ENCODE measurements at regions not wholly inside any gene's neighbourhood (a gene's known extent, or its start where the extent isn't known, plus 50 kb on each side); places are given as distances from the start of the nearest gene placed in this dataset.

DNA sequence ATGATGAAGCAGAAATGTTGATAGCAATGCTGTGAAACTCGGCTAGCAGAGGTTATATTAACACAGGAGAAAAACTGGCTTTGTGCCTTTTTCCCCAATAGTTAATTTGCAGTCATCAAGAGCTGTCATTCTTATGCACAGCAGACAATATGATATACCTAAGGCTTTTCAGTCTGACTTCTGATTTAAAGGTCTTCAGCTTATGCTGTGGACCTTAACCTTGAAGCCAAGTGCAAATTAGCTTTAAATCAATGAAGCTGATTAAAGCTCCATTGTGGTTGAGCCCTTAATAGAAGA, 171.6 kb upstream of the ID4 start:
- Histone ChIP-seq H3K4me2 (ENCODE audit: low read length) (no peak overlapping the region), H3F3A (ENCODE audit: low read length, unreplicated experiment) (no peaks in the 10 kb centered on the region), H3K36me3 (ENCODE audit: low read depth, low read length) (no peaks in the 10 kb centered on the region), H3K9me2 (replicated peaks; ENCODE audit: low read length) (no peaks in the 10 kb centered on the region), H3K4me3 (ENCODE audit: low read length) (no peak overlapping the region), H3K9ac (ENCODE audit: low read length) (no peak overlapping the region), H4K20me1 (ENCODE audit: low read length) (no peaks in the 10 kb centered on the region), H3K27ac (ENCODE audit: low read length) (no peak overlapping the region), H3K9me3 (ENCODE audit: low read length) (no peaks in the 10 kb centered on the region), H3K79me2 (ENCODE audit: low read length) (no peaks in the 10 kb centered on the region), H3K27me3 (ENCODE audit: low read length) (no peaks in the 10 kb centered on the region), H3K4me1 (ENCODE audit: insufficient read depth, low read length) (peaks cover 19% of the 10 kb centered on the region; the same call in 1 of the 2 replicates), H2AFZ (ENCODE audit: low read length) (0 out of 2 replicates have a peak overlapping the region, but pooled peaks have one; percentile 4)
- intact Hi-C loops (cut with micrococcal nuclease): no loop called here
- no peak for ATAC-seq
- TF ChIP-seq, protein P1, sequence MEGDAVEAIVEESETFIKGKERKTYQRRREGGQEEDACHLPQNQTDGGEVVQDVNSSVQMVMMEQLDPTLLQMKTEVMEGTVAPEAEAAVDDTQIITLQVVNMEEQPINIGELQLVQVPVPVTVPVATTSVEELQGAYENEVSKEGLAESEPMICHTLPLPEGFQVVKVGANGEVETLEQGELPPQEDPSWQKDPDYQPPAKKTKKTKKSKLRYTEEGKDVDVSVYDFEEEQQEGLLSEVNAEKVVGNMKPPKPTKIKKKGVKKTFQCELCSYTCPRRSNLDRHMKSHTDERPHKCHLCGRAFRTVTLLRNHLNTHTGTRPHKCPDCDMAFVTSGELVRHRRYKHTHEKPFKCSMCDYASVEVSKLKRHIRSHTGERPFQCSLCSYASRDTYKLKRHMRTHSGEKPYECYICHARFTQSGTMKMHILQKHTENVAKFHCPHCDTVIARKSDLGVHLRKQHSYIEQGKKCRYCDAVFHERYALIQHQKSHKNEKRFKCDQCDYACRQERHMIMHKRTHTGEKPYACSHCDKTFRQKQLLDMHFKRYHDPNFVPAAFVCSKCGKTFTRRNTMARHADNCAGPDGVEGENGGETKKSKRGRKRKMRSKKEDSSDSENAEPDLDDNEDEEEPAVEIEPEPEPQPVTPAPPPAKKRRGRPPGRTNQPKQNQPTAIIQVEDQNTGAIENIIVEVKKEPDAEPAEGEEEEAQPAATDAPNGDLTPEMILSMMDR (conservative IDR thresholded peaks at IDR 0.05; ENCODE audit: low read depth, low read length): no peak
- no peak for TF ChIP-seq EZH2phosphoT487 (IDR thresholded peaks at IDR 0.05; ENCODE audit: borderline replicate concordance, low read length)
- no peak for TF ChIP-seq EZH2 (IDR thresholded peaks at IDR 0.05; ENCODE audit: low read length, unreplicated experiment)
- POLR2A ChIA-PET (ENCODE audit: unreplicated experiment): no interaction called here
- CTCF ChIA-PET: no interaction called here
- DNase-seq: no peak
- BruUV-seq (replicated peaks): no TSS peak

DNA sequence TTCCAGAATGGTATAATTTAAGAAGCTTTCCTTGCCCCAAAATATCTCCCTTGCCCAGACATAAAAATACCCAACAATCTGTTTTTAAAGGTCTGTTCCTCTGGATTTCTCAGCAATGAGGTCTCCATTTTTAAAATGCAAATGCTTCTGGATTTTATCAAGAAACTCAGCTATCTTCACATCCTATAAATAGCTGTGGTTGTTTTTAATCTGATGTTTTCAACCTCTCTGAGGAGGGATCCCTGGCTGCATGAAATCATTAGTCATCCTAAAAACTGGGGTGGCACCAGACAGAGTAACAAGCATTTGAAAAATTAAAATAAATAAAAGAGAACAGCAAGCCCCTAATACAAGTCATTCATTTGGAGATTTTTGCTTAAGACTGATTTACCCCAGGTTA, 168.5 kb upstream of the ID4 start:
- no peak overlapping the region for H2AFZ ChIP-seq (ENCODE audit: low read length)
- no peaks in the 10 kb centered on the region for H3K9me2 ChIP-seq (replicated peaks; ENCODE audit: low read length)
- H3K27me3 ChIP-seq (ENCODE audit: low read length): no peaks in the 10 kb centered on the region
- ChIA-PET POLR2A (ENCODE audit: unreplicated experiment) (no interaction called here), CTCF (no interaction called here)
- 0 out of 2 replicates have a peak overlapping the region, but pooled peaks have one; percentile 8 for H3K4me2 ChIP-seq (ENCODE audit: low read length)
- TF ChIP-seq, protein P1 (conservative IDR thresholded peaks at IDR 0.05; ENCODE audit: low read depth, low read length): no peak
- TF ChIP-seq EZH2 (IDR thresholded peaks at IDR 0.05; ENCODE audit: low read length, unreplicated experiment): no peak
- TF ChIP-seq EZH2phosphoT487 (IDR thresholded peaks at IDR 0.05; ENCODE audit: borderline replicate concordance, low read length): no peak
- H3F3A ChIP-seq (ENCODE audit: low read length, unreplicated experiment): no peaks in the 10 kb centered on the region
- no peak overlapping the region for H3K4me3 ChIP-seq (ENCODE audit: low read length)
- ATAC-seq (no peak), DNase-seq (no peak)
- no peaks in the 10 kb centered on the region for H3K79me2 ChIP-seq (ENCODE audit: low read length)
- BruUV-seq (replicated peaks): no TSS peak
- H4K20me1 ChIP-seq (ENCODE audit: low read length): no peaks in the 10 kb centered on the region
- H3K9me3 ChIP-seq (ENCODE audit: low read length): no peaks in the 10 kb centered on the region
- H3K36me3 ChIP-seq (ENCODE audit: low read depth, low read length): no peaks in the 10 kb centered on the region
- no peak overlapping the region for H3K9ac ChIP-seq (ENCODE audit: low read length)
- peaks cover 8% of the 10 kb centered on the region; the same call in 1 of the 2 replicates for H3K4me1 ChIP-seq (ENCODE audit: insufficient read depth, low read length)
- intact Hi-C loops (cut with micrococcal nuclease): no loop called here
- no peak overlapping the region for H3K27ac ChIP-seq (ENCODE audit: low read length)

DNA sequence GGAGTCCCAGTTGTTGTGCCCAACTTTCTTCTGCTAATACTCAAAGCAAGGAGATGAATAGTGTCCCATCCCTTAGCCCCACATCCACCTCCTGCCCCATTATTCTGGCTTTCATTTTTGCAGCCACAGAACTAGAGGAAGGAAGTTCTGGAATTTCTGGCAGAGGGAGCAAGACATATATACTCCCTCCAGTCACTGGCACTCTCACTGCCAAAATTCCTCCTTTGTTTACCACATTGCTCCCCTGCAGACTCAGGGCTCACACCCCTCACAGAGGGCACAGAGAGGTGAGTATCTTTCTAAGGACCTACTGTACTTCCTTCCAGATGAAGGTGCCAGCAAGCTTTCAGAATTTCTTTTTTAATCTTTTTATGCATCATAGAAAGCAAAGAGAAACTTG, 168.0 kb upstream of the ID4 start:
- H3K36me3 ChIP-seq (ENCODE audit: low read depth, low read length): no peaks in the 10 kb centered on the region
- intact Hi-C loops (cut with micrococcal nuclease): no loop called here
- H3K9me2 ChIP-seq (replicated peaks; ENCODE audit: low read length): no peaks in the 10 kb centered on the region
- no peaks in the 10 kb centered on the region for H3K27me3 ChIP-seq (ENCODE audit: low read length)
- no peaks in the 10 kb centered on the region for H3F3A ChIP-seq (ENCODE audit: low read length, unreplicated experiment)
- H3K4me2 ChIP-seq (ENCODE audit: low read length): 0 out of 2 replicates have a peak overlapping the region, but pooled peaks have one; percentile 8
- BruUV-seq (replicated peaks): no TSS peak
- H3K4me3 ChIP-seq (ENCODE audit: low read length): no peak overlapping the region
- no peak overlapping the region for H3K27ac ChIP-seq (ENCODE audit: low read length)
- ChIA-PET CTCF (no interaction called here), POLR2A (ENCODE audit: unreplicated experiment) (no interaction called here)
- no peaks in the 10 kb centered on the region for H4K20me1 ChIP-seq (ENCODE audit: low read length)
- H2AFZ ChIP-seq (ENCODE audit: low read length): no peak overlapping the region
- H3K9me3 ChIP-seq (ENCODE audit: low read length): no peaks in the 10 kb centered on the region
- no peak; the same call in 1 of the 2 replicates for ATAC-seq
- H3K4me1 ChIP-seq (ENCODE audit: insufficient read depth, low read length): peaks cover 8% of the 10 kb centered on the region; the same call in 1 of the 2 replicates
- H3K79me2 ChIP-seq (ENCODE audit: low read length): no peaks in the 10 kb centered on the region
- no peak overlapping the region for H3K9ac ChIP-seq (ENCODE audit: low read length)
- peak; percentile 25 for DNase-seq
- TF ChIP-seq EZH2 (IDR thresholded peaks at IDR 0.05; ENCODE audit: low read length, unreplicated experiment) (no peak), EZH2phosphoT487 (IDR thresholded peaks at IDR 0.05; ENCODE audit: borderline replicate concordance, low read length) (no peak)
- TF ChIP-seq, protein P1 (conservative IDR thresholded peaks at IDR 0.05; ENCODE audit: low read depth, low read length): no peak

Data from PC-3 (cell line).